ENCODE measurements at regions not wholly inside any gene's neighbourhood (a gene's known extent, or its start where the extent isn't known, plus 50 kb on each side); places are given as distances from the start of the nearest gene placed in this dataset.

GRCh38 chr21:35421221-35421620, 372.1 kb upstream of the RUNX1 start:
- no peak for DNase-seq (ENCODE audit: low spot score in 2 of 2)
- 91 to 99% methylated on average over 5 of the region's 5 CpGs for WGBS, 2 donors
- intact Hi-C loops (cut with DNase I; ENCODE audit: low total_unique reads) = no loop called here
- no peak overlapping the region for H3K4me3 ChIP-seq (ENCODE audit: low read depth, poor library complexity, severe bottlenecking)
- TF ChIP-seq CTCF (IDR thresholded peaks at IDR 0.05) (no peak), POLR2A (IDR thresholded peaks at IDR 0.05) (no peak)

GRCh38 chr21:35420656-35421055, 371.6 kb upstream of the RUNX1 start:
- 63 to 68% methylated on average over 2 of the region's 2 CpGs for WGBS, 2 donors
- TF ChIP-seq POLR2A (IDR thresholded peaks at IDR 0.05) (no peak), CTCF (IDR thresholded peaks at IDR 0.05) (no peak)
- DNase-seq (ENCODE audit: low spot score in 2 of 2) = no peak
- intact Hi-C loops (cut with DNase I; ENCODE audit: low total_unique reads) = no loop called here
- no peak overlapping the region for H3K4me3 ChIP-seq (ENCODE audit: low read depth, poor library complexity, severe bottlenecking)

GRCh38 chr21:35417762-35418161, 368.7 kb upstream of the RUNX1 start:
- 97% methylated on average over 5 of the region's 5 CpGs for WGBS, 2 donors
- DNase-seq (ENCODE audit: low spot score in 2 of 2) = no peak
- no peak for TF ChIP-seq CTCF (IDR thresholded peaks at IDR 0.05)
- TF ChIP-seq POLR2A (IDR thresholded peaks at IDR 0.05) = no peak
- intact Hi-C loops (cut with DNase I; ENCODE audit: low total_unique reads) = no loop called here
- no peak overlapping the region for H3K4me3 ChIP-seq (ENCODE audit: low read depth, poor library complexity, severe bottlenecking)

GRCh38 chr21:35416866-35417489, 367.9 kb upstream of the RUNX1 start:
- no peak for DNase-seq (ENCODE audit: low spot score in 2 of 2)
- intact Hi-C loops (cut with DNase I; ENCODE audit: low total_unique reads) = no loop called here
- TF ChIP-seq CTCF (IDR thresholded peaks at IDR 0.05) (no peak), POLR2A (IDR thresholded peaks at IDR 0.05) (no peak)
- no peak overlapping the region for H3K4me3 ChIP-seq (ENCODE audit: low read depth, poor library complexity, severe bottlenecking)
- 55 to 56% methylated on average over 8 of the region's 8 CpGs for WGBS, 2 donors

- 69 to 74% methylated on average over 7 of the region's 7 CpGs for WGBS, 2 donors
- no peak overlapping the region for H3K4me3 ChIP-seq (ENCODE audit: low read depth, poor library complexity, severe bottlenecking)
- intact Hi-C loops (cut with DNase I; ENCODE audit: low total_unique reads) = no loop called here
- TF ChIP-seq CTCF (IDR thresholded peaks at IDR 0.05) (no peak), POLR2A (IDR thresholded peaks at IDR 0.05) (no peak)
- no peak for DNase-seq (ENCODE audit: low spot score in 2 of 2)
Measured at GRCh38 chr21:35414507-35415139, 365.5 kb upstream of the RUNX1 start.

GRCh38 chr21:35414056-35414455, 365.0 kb upstream of the RUNX1 start:
- DNase-seq (ENCODE audit: low spot score in 2 of 2) = no peak
- 70 to 87% methylated on average over 3 of the region's 3 CpGs for WGBS, 2 donors
- TF ChIP-seq CTCF (IDR thresholded peaks at IDR 0.05) = no peak
- no peak for TF ChIP-seq POLR2A (IDR thresholded peaks at IDR 0.05)
- no peak overlapping the region for H3K4me3 ChIP-seq (ENCODE audit: low read depth, poor library complexity, severe bottlenecking)
- intact Hi-C loops (cut with DNase I; ENCODE audit: low total_unique reads) = no loop called here
